RWPE2 (cell line): ENCODE measurements at regions not wholly inside any gene's neighbourhood (a gene's known extent, or its start where the extent isn't known, plus 50 kb on each side); places are given as distances from the start of the nearest gene placed in this dataset.

Source experiments
- ATAC-seq: fragments of 200-7000 bp; cut with Tn5 transposase; 3 replicates; pipeline ENCODE4 v1.9.1; 2021; ENCODE audit warnings: low read depth
- DNase-seq: peaks from one replicate; pipeline ENCODE4 v3.0.0-alpha.2; 2020; ENCODE audit warnings: low spot score
- H3K27ac ChIP-seq: fragments of 450-650 bp; 2 replicates; pipeline ENCODE4 v1.5.1; 2017; ENCODE audit warnings: mild to moderate bottlenecking; ENCODE audit not compliant: poor library complexity, severe bottlenecking
- H3K27me3 ChIP-seq: fragments of 250-450 bp; sonication (Bioruptor Pico); 2 replicates; pipeline ENCODE4 v1.5.1; 2021; ENCODE audit warnings: mild to moderate bottlenecking, moderate library complexity; ENCODE audit not compliant: insufficient read depth, poor library complexity, severe bottlenecking
- H3K36me3 ChIP-seq: fragments of 250-450 bp; sonication (Bioruptor Pico); 2 replicates; pipeline ENCODE4 v1.5.1; 2020; ENCODE audit warnings: low read depth, mild to moderate bottlenecking, moderate library complexity
- H3K4me1 ChIP-seq: fragments of 250-450 bp; sonication (Bioruptor Pico); 2 replicates; pipeline ENCODE4 v1.5.1; 2021; ENCODE audit warnings: mild to moderate bottlenecking, moderate library complexity; ENCODE audit not compliant: insufficient read depth, poor library complexity, severe bottlenecking
- H3K4me3 ChIP-seq: fragments of 250-450 bp; sonication (Bioruptor Pico); 2 replicates; pipeline ENCODE4 v1.5.1; 2021; ENCODE audit warnings: mild to moderate bottlenecking, moderate library complexity; ENCODE audit not compliant: severe bottlenecking
- H3K9me3 ChIP-seq: fragments of 250-450 bp; sonication (Bioruptor Pico); 2 replicates; pipeline ENCODE4 v1.5.1; 2021; ENCODE audit warnings: mild to moderate bottlenecking, moderate library complexity; ENCODE audit not compliant: severe bottlenecking
- CTCF ChIP-seq: fragments of 450-650 bp; IDR thresholded peaks from one replicate; pipeline ENCODE4 v1.5.1; 2017; ENCODE audit warnings: mild to moderate bottlenecking, moderate library complexity; ENCODE audit not compliant: poor library complexity, severe bottlenecking

- no peaks in the 10 kb centered on the region for H3K4me1 ChIP-seq
- ATAC-seq: no peak
Measured at GRCh38 chr22:27380855-27381254, 420.7 kb downstream of the MN1 start.

GRCh38 chr22:27381552-27381951 is 420.0 kb downstream of the MN1 start:
- Histone ChIP-seq H3K4me3 (no peak overlapping the region), H3K4me1 (no peaks in the 10 kb centered on the region), H3K27me3 (no peaks in the 10 kb centered on the region), H3K36me3 (no peaks in the 10 kb centered on the region), H3K27ac (no peak overlapping the region), H3K9me3 (no peaks in the 10 kb centered on the region)
- DNase-seq (no peak), ATAC-seq (no peak)
- TF ChIP-seq CTCF: no peak

More at GRCh38 chr22:27380855-27381254, 420.7 kb downstream of the MN1 start:
- no peaks in the 10 kb centered on the region for H3K36me3 ChIP-seq
- no peaks in the 10 kb centered on the region for H3K9me3 ChIP-seq
- H3K27ac ChIP-seq: no peak overlapping the region
- H3K27me3 ChIP-seq: no peaks in the 10 kb centered on the region
- TF ChIP-seq CTCF: no peak
- no peak overlapping the region for H3K4me3 ChIP-seq
- no peak for DNase-seq

GRCh38 chr22:27381960-27382742 is 419.4 kb downstream of the MN1 start:
- Histone ChIP-seq H3K4me3 (no peak overlapping the region), H3K27ac (no peak overlapping the region), H3K36me3 (no peaks in the 10 kb centered on the region), H3K27me3 (no peaks in the 10 kb centered on the region), H3K4me1 (no peaks in the 10 kb centered on the region), H3K9me3 (no peaks in the 10 kb centered on the region)
- DNase-seq (no peak), ATAC-seq (no peak)
- TF ChIP-seq CTCF: no peak

GRCh38 chr22:27382947-27383346 is 418.6 kb downstream of the MN1 start:
- no peaks in the 10 kb centered on the region for H3K4me1 ChIP-seq

More at GRCh38 chr22:27382947-27383346, 418.6 kb downstream of the MN1 start:
- no peaks in the 10 kb centered on the region for H3K36me3 ChIP-seq
- no peak overlapping the region for H3K27ac ChIP-seq
- TF ChIP-seq CTCF: no peak
- no peaks in the 10 kb centered on the region for H3K9me3 ChIP-seq
- H3K4me3 ChIP-seq: no peak overlapping the region
- DNase-seq: no peak
- no peak for ATAC-seq
- H3K27me3 ChIP-seq: no peaks in the 10 kb centered on the region
